ENCODE measurements at regions not wholly inside any gene's neighbourhood (a gene's known extent, or its start where the extent isn't known, plus 50 kb on each side); places are given as distances from the start of the nearest gene placed in this dataset.
"Not testable (repeated sequence)": the region's sequence is repeated elsewhere in the genome, so short reads cannot be mapped to it uniquely, and the experiment has no call there.

- no peak for DNase-seq
Observed at GRCh38 chr6:11450037-11450436, 87.5 kb upstream of the TMEM170B start.

GRCh38 chr6:11449408-11449807, 88.1 kb upstream of the TMEM170B start:
- no peak for DNase-seq

DNA sequence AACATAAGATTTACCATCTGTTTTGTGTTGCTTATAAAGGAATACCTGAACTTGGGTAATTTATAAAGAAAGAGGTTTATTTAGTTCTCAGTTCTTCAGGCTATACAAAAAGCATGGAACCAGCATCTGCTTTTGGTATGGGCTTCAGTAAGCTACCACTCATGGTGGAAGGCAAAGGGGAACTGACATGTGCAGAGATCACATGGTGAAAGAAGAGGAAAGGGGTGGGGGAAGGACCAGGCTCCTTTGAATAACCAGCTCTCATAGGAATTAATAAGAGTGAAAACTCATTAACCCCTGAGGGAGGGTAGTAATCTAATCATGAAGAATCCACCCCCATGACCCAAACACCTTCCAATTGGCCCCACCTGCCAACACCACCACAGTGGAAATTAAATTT, 89.5 kb upstream of the TMEM170B start:
- DNase-seq: no peak

GRCh38 chr6:11447265-11447664, 90.3 kb upstream of the TMEM170B start:
- no peak for DNase-seq

DNA sequence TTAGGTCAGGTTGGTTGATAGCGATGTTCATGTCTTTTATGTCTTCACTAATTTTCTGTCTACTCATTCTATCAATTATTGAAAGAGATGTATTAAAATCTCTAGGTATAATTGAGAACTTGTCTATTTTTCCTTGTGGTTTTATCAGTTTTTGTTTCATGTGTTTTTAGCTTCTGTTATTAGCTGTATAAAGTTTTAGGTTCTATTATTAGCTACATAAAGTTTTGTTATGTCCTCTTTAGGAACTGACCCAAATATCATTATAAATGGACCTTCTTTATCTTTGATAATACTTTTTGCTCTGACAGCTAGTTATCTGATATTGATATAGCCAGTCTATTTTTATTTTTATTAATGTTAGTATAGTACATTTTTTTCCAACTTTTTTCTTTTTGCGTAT, 92.4 kb upstream of the TMEM170B start:
- DNase-seq: no peak

GRCh38 chr6:11443125-11443524, 94.4 kb upstream of the TMEM170B start:
- not testable (repeated sequence) for DNase-seq

GRCh38 chr6:11442495-11442894, 95.1 kb upstream of the TMEM170B start:
- DNase-seq: no peak

DNA sequence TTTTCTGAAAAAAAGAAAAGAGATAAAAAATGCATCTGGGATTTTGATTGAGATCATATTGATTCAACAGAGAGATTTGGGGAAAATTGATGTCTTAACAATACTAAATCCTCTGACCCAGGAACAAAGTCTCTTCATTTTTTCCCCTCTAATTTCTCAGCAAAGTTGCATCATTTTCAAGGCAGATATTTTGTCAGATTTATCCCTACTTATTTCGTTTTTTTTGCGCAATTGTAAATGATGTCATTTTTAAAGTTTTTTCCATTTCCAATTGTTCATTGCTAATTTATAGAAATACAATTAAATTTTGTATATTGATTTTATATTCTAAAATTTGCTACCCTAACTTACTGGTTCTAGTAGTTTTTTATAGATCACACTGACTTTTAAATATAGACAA, 97.7 kb upstream of the TMEM170B start:
- no peak for DNase-seq

GRCh38 chr6:11439017-11439420, 98.5 kb upstream of the TMEM170B start:
- DNase-seq: no peak

GRCh38 chr6:11437824-11438459, 99.6 kb upstream of the TMEM170B start:
- no peak for DNase-seq

DNA sequence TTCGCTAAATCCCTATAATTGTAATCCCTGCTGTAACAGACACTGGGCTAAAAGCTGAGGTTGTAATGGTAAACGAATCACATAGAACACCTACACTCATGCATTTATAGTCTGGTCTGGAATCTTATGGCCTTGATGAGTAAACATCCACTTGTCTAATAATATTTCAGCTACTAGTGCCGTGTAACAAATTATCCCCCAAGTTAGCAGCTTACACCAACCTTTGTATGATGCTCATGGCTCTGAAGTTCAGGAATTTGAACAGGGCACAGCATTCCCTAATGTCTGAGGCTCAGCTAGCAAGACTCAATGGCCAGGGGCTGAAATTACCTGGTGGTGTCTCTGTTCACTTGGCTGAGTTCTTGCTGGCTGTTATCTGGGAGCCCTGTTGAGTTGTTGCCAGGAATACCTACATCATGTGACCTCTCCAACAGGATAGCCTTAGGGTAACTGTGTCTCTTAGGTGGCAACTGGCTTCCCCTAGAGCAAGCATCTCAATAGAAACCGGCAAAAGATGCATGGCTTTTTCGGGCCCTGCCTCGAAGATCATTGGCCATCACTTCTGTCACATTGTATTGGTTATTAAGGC, 100.9 kb upstream of the TMEM170B start:
- DNase-seq: no peak

GRCh38 chr6:11434565-11435326, 102.8 kb upstream of the TMEM170B start:
- DNase-seq: no peak

DNA sequence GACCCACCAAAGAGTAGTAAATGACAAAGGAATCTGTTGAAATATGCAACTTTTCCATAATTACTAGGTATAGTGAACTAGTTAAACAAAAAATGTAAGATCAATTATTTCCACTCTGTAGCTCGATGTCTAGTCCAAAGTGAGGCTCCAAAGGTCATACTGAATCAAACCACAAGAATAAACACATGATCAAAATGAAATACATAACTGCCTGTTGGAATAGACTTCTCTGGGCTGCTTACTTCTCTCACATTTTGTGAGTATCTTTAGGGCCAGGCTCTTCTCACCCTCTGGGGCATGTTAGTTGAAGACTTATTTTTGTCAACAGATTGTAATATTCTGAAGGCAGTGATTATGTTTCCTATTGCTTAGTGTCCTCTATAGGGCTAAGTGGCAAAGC, 103.7 kb upstream of the TMEM170B start:
- no peak for DNase-seq

GRCh38 chr6:11432713-11433450, 104.7 kb upstream of the TMEM170B start:
- DNase-seq: no peak

DNA sequence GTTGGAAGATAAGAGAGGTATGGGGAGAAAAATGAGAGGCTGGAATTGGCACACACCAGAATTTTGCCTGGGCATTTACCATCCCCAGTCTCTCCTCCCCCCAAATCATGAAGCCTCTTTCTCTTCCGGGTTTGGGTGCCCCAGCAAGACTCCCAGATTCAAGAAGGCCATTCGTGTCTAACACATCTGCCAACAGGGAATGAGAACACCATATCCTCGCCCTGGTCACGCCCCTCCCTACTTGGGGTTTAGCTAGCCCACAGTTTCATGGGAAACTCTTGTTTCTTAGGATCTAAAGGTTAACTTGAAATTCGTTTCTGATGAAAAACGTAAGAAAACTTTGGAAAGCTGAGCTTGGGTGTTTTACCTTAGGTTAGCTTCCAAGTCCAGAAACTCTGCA, 105.5 kb upstream of the TMEM170B start:
- no peak for DNase-seq

GRCh38 chr6:11431455-11431937, 106.1 kb upstream of the TMEM170B start:
- no peak for DNase-seq

DNA sequence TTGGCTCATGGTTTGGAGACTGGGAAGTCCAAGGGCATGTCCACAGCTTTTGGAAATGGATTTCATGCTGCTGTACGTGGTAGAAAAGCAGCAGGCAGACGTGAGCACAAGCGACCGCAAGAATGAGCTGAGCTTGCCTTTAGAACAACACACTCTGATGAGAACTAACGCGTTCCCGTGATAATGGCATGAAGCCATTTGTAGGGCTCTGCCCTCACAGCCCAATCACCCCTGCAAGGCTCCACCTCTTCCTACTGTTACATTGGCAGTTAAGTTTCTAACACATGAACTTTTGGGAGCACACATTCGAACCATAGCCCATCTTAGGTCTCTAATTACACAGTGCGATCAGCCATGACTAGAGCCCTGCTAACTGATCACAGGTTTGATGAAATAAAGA, 107.5 kb upstream of the TMEM170B start:
- DNase-seq: no peak

GRCh38 chr6:11429577-11429976, 108.0 kb upstream of the TMEM170B start:
- DNase-seq: no peak

GRCh38 chr6:11428895-11429294, 108.7 kb upstream of the TMEM170B start:
- DNase-seq: no peak

GRCh38 chr6:11428371-11428770, 109.2 kb upstream of the TMEM170B start:
- no peak for DNase-seq

- DNase-seq: no peak
Observed at GRCh38 chr6:11427723-11428245, 109.8 kb upstream of the TMEM170B start.

- DNase-seq: no peak
Observed at GRCh38 chr6:11427091-11427722, 110.3 kb upstream of the TMEM170B start.

DNA sequence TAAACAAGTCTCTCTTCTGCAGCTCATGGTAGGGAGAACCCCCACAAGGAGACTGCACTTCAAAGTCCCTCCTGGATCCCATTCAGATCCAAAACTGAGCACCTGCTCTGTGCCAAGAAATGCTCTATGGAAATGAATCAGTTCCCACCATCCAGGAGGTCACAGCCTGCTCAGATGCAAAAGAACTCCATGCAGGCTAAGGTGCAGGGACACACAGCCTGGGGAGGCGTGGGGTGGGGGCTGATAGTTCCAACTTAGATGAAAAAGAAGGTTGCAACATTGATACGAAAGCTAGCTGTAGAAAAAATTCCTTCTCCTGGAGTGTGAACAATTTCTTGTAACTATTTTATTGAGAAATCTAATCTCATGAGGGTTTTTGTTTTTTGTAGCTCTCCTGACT, 111.0 kb upstream of the TMEM170B start:
- DNase-seq: no peak
